T-helper 1 cell treated with Interleukin-12 subunit alpha and Interleukin-12 subunit beta and Interleukin-4 antibody, amounts not matched to agents 30 μg/mL and 1 μg/mL, for 36 hours (primary cell): ENCODE measurements at regions not wholly inside any gene's neighbourhood (a gene's known extent, or its start where the extent isn't known, plus 50 kb on each side); places are given as distances from the start of the nearest gene placed in this dataset.
"Not testable (repeated sequence)": the region's sequence is repeated elsewhere in the genome, so short reads cannot be mapped to it uniquely, and the experiment has no call there.

Source experiments
- H3K27ac Mint-ChIP-seq: one replicate; pipeline ENCODE4 v1.8.0; 2021; ENCODE audit warnings: mild to moderate bottlenecking, mixed read lengths
- H3K27me3 Mint-ChIP-seq: one replicate; pipeline ENCODE4 v1.8.0; 2021; ENCODE audit warnings: low read depth, mixed read lengths
- H3K36me3 Mint-ChIP-seq: one replicate; pipeline ENCODE4 v1.8.0; 2021; ENCODE audit warnings: low read depth, mixed read lengths
- H3K4me1 Mint-ChIP-seq: one replicate; pipeline ENCODE4 v1.8.0; 2021; ENCODE audit warnings: low read depth, mixed read lengths
- H3K4me3 Mint-ChIP-seq: one replicate; pipeline ENCODE4 v1.8.0; 2021; ENCODE audit warnings: mild to moderate bottlenecking, moderate library complexity, mixed read lengths
- H3K9me3 Mint-ChIP-seq: one replicate; pipeline ENCODE4 v1.8.0; 2021; ENCODE audit warnings: mixed read lengths

DNA sequence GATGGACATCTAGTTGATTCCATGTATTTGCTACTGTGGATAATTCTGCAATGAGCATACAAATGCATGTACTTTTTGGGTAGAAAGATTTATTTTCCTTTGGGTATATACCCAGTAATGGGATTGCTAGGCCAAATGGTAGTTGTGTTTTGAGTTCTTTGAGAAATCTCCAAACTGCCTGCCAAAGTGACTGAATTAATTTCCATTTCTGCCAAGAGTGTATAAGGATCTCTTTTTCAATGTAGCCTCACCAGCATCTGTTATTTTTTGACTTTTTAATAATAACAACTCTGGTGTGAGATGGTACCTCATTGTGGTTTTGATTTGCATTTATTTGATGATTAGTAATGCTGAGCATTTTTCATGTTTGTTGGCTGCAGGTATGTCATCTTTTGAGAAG, 435.0 kb upstream of the CBLB start:
- peaks cover 33% of the 10 kb centered on the region for H3K4me1 Mint-ChIP-seq
- H3K27me3 Mint-ChIP-seq = no peaks in the 10 kb centered on the region

GRCh38 chr3:106305127-106305526, 436.3 kb upstream of the CBLB start:
- H3K9me3 Mint-ChIP-seq = peaks cover 11% of the 10 kb centered on the region

More for the DNA sequence above, 435.0 kb upstream of the CBLB start:
- peaks cover 17% of the 10 kb centered on the region for H3K36me3 Mint-ChIP-seq
- no peak overlapping the region for H3K4me3 Mint-ChIP-seq
- no peak overlapping the region for H3K27ac Mint-ChIP-seq
- peaks cover 15% of the 10 kb centered on the region for H3K9me3 Mint-ChIP-seq

DNA sequence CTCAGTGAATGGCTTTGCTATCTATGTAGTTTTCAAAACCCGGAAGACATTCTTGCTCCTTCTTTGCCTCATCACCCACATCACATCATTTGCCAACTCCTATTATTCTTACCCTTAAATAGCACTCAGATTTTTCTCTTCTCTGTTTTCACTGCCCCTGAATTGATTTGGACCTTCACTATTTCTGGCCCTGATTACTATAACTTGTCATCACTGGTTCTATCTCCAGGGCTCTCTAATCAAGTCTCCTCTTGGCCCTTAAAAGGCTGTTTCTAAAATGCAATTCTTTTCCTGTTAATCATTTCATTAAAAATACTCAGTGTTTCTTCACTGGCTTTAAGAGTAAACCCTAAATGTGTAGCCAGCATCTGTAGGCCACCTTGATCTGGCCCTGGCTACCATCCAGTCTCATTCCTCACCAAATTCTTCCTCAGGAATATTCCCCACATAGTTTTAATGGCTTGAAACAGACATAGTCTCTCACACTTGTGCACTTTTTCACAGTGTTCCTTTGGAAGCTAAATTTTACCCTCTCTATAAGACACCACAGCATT, 437.1 kb upstream of the CBLB start:
- Mint-ChIP-seq H3K4me3 (no peak overlapping the region), H3K36me3 (peaks cover 12% of the 10 kb centered on the region), H3K27ac (no peak overlapping the region), H3K4me1 (peaks cover 21% of the 10 kb centered on the region), H3K27me3 (no peaks in the 10 kb centered on the region), H3K9me3 (peaks cover 10% of the 10 kb centered on the region)

More at GRCh38 chr3:106305127-106305526, 436.3 kb upstream of the CBLB start:
- peaks cover 23% of the 10 kb centered on the region for H3K4me1 Mint-ChIP-seq
- H3K4me3 Mint-ChIP-seq = no peak overlapping the region
- H3K27ac Mint-ChIP-seq = no peak overlapping the region
- H3K27me3 Mint-ChIP-seq = no peaks in the 10 kb centered on the region
- H3K36me3 Mint-ChIP-seq = peaks cover 13% of the 10 kb centered on the region

DNA sequence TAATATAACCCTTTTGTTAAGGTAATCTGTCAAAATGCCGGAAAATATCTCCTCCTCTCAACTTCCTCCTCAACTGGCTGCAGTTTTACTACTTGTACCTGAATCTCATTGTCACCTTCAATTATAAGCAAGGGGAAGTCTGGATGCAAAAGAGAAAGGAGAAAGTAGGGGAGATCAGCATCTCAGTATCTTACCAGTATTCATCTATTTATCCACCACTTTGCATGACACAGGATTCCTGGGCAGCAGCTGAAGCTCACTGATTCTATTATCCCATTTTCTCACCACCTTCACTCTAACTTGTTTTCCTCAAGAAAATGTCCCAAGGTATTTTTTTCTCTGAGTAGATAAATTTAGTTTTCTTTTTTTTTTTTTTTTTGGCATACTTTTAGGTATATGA, 440.5 kb upstream of the CBLB start:
- Mint-ChIP-seq H3K27me3 (no peaks in the 10 kb centered on the region), H3K9me3 (peaks cover 17% of the 10 kb centered on the region), H3K27ac (no peak overlapping the region), H3K36me3 (peaks cover 6% of the 10 kb centered on the region), H3K4me3 (no peak overlapping the region), H3K4me1 (no peaks in the 10 kb centered on the region)

DNA sequence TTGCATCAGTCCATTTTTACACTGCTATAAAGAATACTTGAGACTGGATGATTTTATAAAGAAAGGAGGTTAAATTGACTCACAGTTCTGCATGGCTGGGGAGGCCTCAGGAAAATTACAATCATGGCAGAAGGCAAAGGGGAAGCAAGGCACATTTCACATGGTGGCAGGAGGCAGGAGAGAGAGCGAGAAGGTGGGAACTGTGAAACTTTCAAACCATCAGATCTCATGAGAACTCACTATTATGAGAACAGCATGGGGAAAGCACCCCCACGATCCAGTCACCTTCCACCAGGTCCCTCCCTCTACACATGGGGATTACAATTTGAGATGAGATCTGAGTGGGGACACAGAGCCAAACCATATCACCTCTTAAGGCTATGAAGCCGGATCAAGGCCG, 441.0 kb upstream of the CBLB start:
- H3K36me3 Mint-ChIP-seq, H3K27me3 Mint-ChIP-seq, H3K4me3 Mint-ChIP-seq, H3K4me1 Mint-ChIP-seq, H3K27ac Mint-ChIP-seq: not testable (repeated sequence)
- peaks cover 17% of the 10 kb centered on the region for H3K9me3 Mint-ChIP-seq

DNA sequence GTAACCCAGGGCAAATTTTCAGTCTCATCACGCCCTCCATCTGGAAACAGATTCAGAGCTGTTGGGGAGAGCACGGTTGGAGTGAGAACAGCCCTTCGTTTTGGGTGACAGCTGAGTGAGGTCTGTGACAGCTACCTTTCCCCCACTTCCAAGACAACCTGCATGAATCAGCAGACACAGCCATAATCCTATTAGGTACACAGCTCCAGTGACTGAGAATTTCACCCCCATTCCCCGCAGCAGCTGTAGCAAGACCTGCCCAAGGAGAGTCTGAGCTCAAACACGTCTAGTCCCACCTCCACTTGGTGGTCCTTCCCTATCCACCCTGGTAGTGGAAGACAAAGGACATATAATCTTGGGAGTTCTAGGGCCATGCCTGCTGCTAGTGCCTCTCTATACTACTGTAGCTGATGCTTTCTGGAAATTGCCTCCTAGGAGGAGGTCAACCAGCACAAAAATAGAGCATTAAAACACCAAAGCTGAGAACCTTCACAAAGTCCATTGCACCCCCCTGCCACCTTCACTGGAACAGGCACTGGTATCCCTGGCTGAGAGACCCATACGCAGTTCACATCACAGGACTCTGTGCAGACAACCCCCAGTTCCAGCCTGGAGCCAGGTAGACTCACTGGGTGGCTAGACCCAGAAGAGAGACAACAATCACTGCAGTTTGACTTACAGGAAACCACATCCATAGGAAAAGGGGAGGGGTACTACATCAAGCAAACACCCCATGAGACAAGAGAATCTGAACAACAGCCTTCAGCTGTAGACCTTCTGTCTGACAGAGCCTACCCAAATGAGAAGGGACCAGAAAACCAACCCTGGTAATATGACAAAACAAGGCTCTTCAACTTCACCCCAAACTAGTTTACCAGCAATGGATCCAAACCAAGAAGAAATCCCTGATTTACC, 448.6 kb upstream of the CBLB start:
- H3K27ac Mint-ChIP-seq = no peak overlapping the region
- peaks cover 23% of the 10 kb centered on the region for H3K4me1 Mint-ChIP-seq
- peaks cover 45% of the 10 kb centered on the region for H3K9me3 Mint-ChIP-seq

GRCh38 chr3:106321438-106321837, 452.6 kb upstream of the CBLB start:
- not testable (repeated sequence) for H3K4me3 Mint-ChIP-seq
- peaks cover 40% of the 10 kb centered on the region for H3K36me3 Mint-ChIP-seq

More for the DNA sequence above, 448.6 kb upstream of the CBLB start:
- Mint-ChIP-seq H3K36me3 (peaks cover 18% of the 10 kb centered on the region), H3K4me3 (no peak overlapping the region), H3K27me3 (no peaks in the 10 kb centered on the region)

DNA sequence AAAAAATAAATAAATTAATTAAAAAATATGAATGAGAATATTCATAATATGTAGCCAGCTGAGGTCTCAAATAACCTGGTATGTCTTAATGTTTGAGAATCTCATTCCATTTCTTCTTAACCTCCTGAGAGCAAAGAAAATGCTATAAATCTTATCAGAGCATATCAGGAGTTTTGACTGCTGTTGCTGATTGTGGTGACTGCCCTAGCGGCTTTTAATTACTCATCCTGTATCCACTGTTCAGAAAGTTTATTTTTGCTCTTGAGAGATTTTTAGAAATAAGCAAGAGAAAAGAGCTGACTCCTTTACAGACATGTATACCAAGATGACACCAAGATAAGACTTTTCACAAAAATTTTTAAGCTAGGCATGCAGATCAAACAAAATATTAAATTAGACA, 454.8 kb upstream of the CBLB start:
- peaks cover 58% of the 10 kb centered on the region for H3K9me3 Mint-ChIP-seq

More at GRCh38 chr3:106321438-106321837, 452.6 kb upstream of the CBLB start:
- Mint-ChIP-seq H3K9me3 (peaks cover 63% of the 10 kb centered on the region), H3K4me1 (peaks cover 28% of the 10 kb centered on the region)
- H3K27ac Mint-ChIP-seq, H3K27me3 Mint-ChIP-seq: not testable (repeated sequence)

GRCh38 chr3:106326941-106327695, 458.3 kb upstream of the CBLB start:
- H3K9me3 Mint-ChIP-seq = peaks cover 28% of the 10 kb centered on the region
- peaks cover 24% of the 10 kb centered on the region for H3K36me3 Mint-ChIP-seq
- no peaks in the 10 kb centered on the region for H3K27me3 Mint-ChIP-seq
- peak overlapping the region; percentile 66 for H3K27ac Mint-ChIP-seq
- H3K4me1 Mint-ChIP-seq = peaks cover 26% of the 10 kb centered on the region
- H3K4me3 Mint-ChIP-seq = peak overlapping the region; percentile 26

More for the DNA sequence above, 454.8 kb upstream of the CBLB start:
- Mint-ChIP-seq H3K27ac (no peak overlapping the region), H3K36me3 (peaks cover 37% of the 10 kb centered on the region), H3K27me3 (no peaks in the 10 kb centered on the region), H3K4me1 (peaks cover 26% of the 10 kb centered on the region), H3K4me3 (no peak overlapping the region)

GRCh38 chr3:106327696-106328025, 458.8 kb upstream of the CBLB start:
- Mint-ChIP-seq H3K9me3 (peaks cover 22% of the 10 kb centered on the region), H3K4me3 (no peak overlapping the region), H3K27ac (peak overlapping the region; percentile 22), H3K36me3 (peaks cover 19% of the 10 kb centered on the region), H3K4me1 (peaks cover 28% of the 10 kb centered on the region), H3K27me3 (no peaks in the 10 kb centered on the region)

GRCh38 chr3:106328224-106328623, 459.4 kb upstream of the CBLB start:
- peaks cover 34% of the 10 kb centered on the region for H3K4me1 Mint-ChIP-seq
- H3K27ac Mint-ChIP-seq = no peak overlapping the region
- H3K4me3 Mint-ChIP-seq = no peak overlapping the region
- peaks cover 16% of the 10 kb centered on the region for H3K36me3 Mint-ChIP-seq
- peaks cover 19% of the 10 kb centered on the region for H3K9me3 Mint-ChIP-seq
- H3K27me3 Mint-ChIP-seq = no peaks in the 10 kb centered on the region

GRCh38 chr3:106329521-106329920, 460.7 kb upstream of the CBLB start:
- Mint-ChIP-seq H3K27ac (no peak overlapping the region), H3K4me3 (no peak overlapping the region), H3K9me3 (peaks cover 9% of the 10 kb centered on the region), H3K36me3 (peaks cover 11% of the 10 kb centered on the region), H3K4me1 (peaks cover 44% of the 10 kb centered on the region), H3K27me3 (no peaks in the 10 kb centered on the region)

DNA sequence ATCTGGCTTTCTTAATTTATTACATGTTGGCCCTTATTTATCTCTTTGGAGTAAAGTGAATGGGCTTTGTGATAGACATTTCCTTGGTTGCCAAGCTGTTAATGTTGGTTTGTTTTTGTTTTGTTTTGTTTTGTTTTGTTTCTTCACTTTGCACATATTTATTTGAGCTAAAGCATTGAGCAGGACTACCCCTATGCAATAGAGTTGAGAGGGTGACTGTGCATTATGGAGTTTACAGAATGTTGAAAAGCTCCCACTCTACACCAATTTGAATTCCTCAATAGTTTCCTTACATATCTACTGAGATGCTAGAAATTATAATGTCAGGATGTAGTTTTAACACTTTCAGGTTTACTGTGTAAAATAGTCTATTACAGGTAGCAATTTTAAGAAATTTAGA, 462.8 kb upstream of the CBLB start:
- H3K36me3 Mint-ChIP-seq = peaks cover 3% of the 10 kb centered on the region
- no peaks in the 10 kb centered on the region for H3K27me3 Mint-ChIP-seq
- peaks cover 53% of the 10 kb centered on the region for H3K4me1 Mint-ChIP-seq
- no peak overlapping the region for H3K4me3 Mint-ChIP-seq
- peak overlapping the region; percentile 27 for H3K27ac Mint-ChIP-seq
- peaks cover 4% of the 10 kb centered on the region for H3K9me3 Mint-ChIP-seq

- peaks cover 53% of the 10 kb centered on the region for H3K4me1 Mint-ChIP-seq
- no peaks in the 10 kb centered on the region for H3K27me3 Mint-ChIP-seq
- peaks cover 3% of the 10 kb centered on the region for H3K36me3 Mint-ChIP-seq
- no peak overlapping the region for H3K4me3 Mint-ChIP-seq
- H3K9me3 Mint-ChIP-seq = peaks cover 6% of the 10 kb centered on the region
- peak overlapping the region; percentile 42 for H3K27ac Mint-ChIP-seq
Observed at GRCh38 chr3:106332129-106332528, 463.3 kb upstream of the CBLB start.
